Caco-2 (cell line): ENCODE measurements at regions not wholly inside any gene's neighbourhood (a gene's known extent, or its start where the extent isn't known, plus 50 kb on each side); places are given as distances from the start of the nearest gene placed in this dataset.

Source experiments
- BruUV-seq: library from RNA; stranded (reverse); fragments of 400-500 nt; replicated peaks from 2 replicates; lab custom pipeline; 2021; lab: Mats Ljungman, UMichigan
- CTCF ChIA-PET: fragments of 300-600 bp; sonication (Branson Sonifier 250); formaldehyde crosslinking; loops from one replicate; lab custom pipeline; 2022; ENCODE audit warnings: antibody characterized with exemption; lab: Charles Lee
- POLR2A ChIA-PET: fragments of 300-600 bp; sonication (Branson Sonifier 250); formaldehyde crosslinking; loops from one replicate; lab custom pipeline; 2022; ENCODE audit warnings: antibody characterized with exemption; lab: Charles Lee
- DNase-seq, 2 experiments: peaks; one replicate each; pipeline versions ENCODE4 v3.0.0 to v3.0.0-alpha.2; 2020 to 2022
- H3K27me3 ChIP-seq: replicated peaks from 2 replicates; pipeline ENCODE4 v1.6.0; 2011; ENCODE audit warnings: low read length; ENCODE audit not compliant: control insufficient read depth, insufficient read depth
- H3K36me3 ChIP-seq: 2 replicates; pipeline ENCODE4 v1.5.1; 2011; ENCODE audit warnings: low read length; ENCODE audit not compliant: control insufficient read depth, insufficient read depth
- H3K4me1 ChIP-seq: fragments of 250-450 bp; sonication (Bioruptor Pico); 2 replicates; pipeline ENCODE4 v1.5.1; 2020; ENCODE audit warnings: mild to moderate bottlenecking
- H3K4me3 ChIP-seq: 2 replicates; pipeline ENCODE4 v1.5.1; 2011; ENCODE audit warnings: low read depth, mild to moderate bottlenecking, control low read depth, low read length
- H3K9me3 ChIP-seq: fragments of 250-450 bp; sonication (Bioruptor Pico); 2 replicates; pipeline ENCODE4 v1.5.1; 2020; ENCODE audit warnings: mild to moderate bottlenecking, moderate library complexity
- H3K27ac Mint-ChIP-seq: one replicate; pipeline ENCODE4 v1.8.0; 2022; ENCODE audit warnings: mixed read lengths; ENCODE audit not compliant: unreplicated experiment
- H3K27me3 Mint-ChIP-seq: one replicate; pipeline ENCODE4 v1.8.0; 2022; ENCODE audit warnings: mixed read lengths; ENCODE audit not compliant: insufficient read depth, unreplicated experiment
- H3K36me3 Mint-ChIP-seq: one replicate; pipeline ENCODE4 v1.8.0; 2022; ENCODE audit warnings: mild to moderate bottlenecking, mixed read lengths; ENCODE audit not compliant: insufficient read depth, unreplicated experiment
- H3K4me1 Mint-ChIP-seq: one replicate; pipeline ENCODE4 v1.8.0; 2022; ENCODE audit warnings: low read depth, mixed read lengths; ENCODE audit not compliant: unreplicated experiment
- H3K4me3 Mint-ChIP-seq: one replicate; pipeline ENCODE4 v1.8.0; 2022; ENCODE audit warnings: mild to moderate bottlenecking, moderate library complexity, mixed read lengths; ENCODE audit not compliant: unreplicated experiment
- H3K9me3 Mint-ChIP-seq: one replicate; pipeline ENCODE4 v1.8.0; 2022; ENCODE audit warnings: mixed read lengths; ENCODE audit not compliant: unreplicated experiment
- CTCF ChIP-seq, 2 experiments: fragments of 200-600 bp in 1 of 2; IDR thresholded peaks; 1 replicate in 1 of 2; 2 replicates in 1 of 2; pipeline versions ENCODE4 v1.5.1 to v1.8.0; 2011 to 2022; ENCODE audit warnings: antibody characterized with exemption in 1 of 2, control low read depth in 1 of 2, inconsistent platforms in 1 of 2, low read depth in 1 of 2, low read length in 1 of 2, mild to moderate bottlenecking in 1 of 2, moderate library complexity in 1 of 2; ENCODE audit not compliant: insufficient read depth in 1 of 2, severe bottlenecking in 1 of 2, unreplicated experiment in 1 of 2
- intact Hi-C: fragments of 100-400 bp; cut with micrococcal nuclease; formaldehyde crosslinking; loops from one replicate; pipeline ENCODE4 v1.10.0; 2022; ENCODE audit not compliant: unreplicated experiment

- Mint-ChIP-seq H3K36me3 (no peaks in the 10 kb centered on the region), H3K27me3 (no peaks in the 10 kb centered on the region), H3K4me3 (no peak overlapping the region), H3K27ac (no peak overlapping the region), H3K4me1 (no peaks in the 10 kb centered on the region), H3K9me3 (no peaks in the 10 kb centered on the region)
- peak; percentile 19 to 30 for TF ChIP-seq CTCF (IDR thresholded peaks at IDR 0.05; ENCODE audit: insufficient read depth in 1 of 2, low read depth in 1 of 2, low read length in 1 of 2, severe bottlenecking in 1 of 2, unreplicated experiment in 1 of 2)
- no peaks in the 10 kb centered on the region for H3K27me3 ChIP-seq
- POLR2A ChIA-PET, result no interaction called here
- no peaks in the 10 kb centered on the region for H3K9me3 ChIP-seq
- H3K4me3 ChIP-seq, result no peak overlapping the region
- no peaks in the 10 kb centered on the region for H3K4me1 ChIP-seq
- no peaks in the 10 kb centered on the region for H3K36me3 ChIP-seq
- intact Hi-C loops, result no loop called here
- no peak for DNase-seq
- no TSS peak for BruUV-seq
- CTCF ChIA-PET, result interaction anchor here (0.8 kb wide), 1 partner anchor 11 kb away, joined by 3 read pairs; no protein-coding TSS in a partner anchor
Observed at GRCh38 chr2:52821631-52822030, 946.0 kb upstream of the CHAC2 start.

GRCh38 chr2:52818958-52819357 lies 948.6 kb upstream of the CHAC2 start:
- no peak for DNase-seq
- Mint-ChIP-seq H3K27ac (no peak overlapping the region), H3K36me3 (no peaks in the 10 kb centered on the region), H3K9me3 (no peaks in the 10 kb centered on the region), H3K27me3 (no peaks in the 10 kb centered on the region), H3K4me1 (no peaks in the 10 kb centered on the region), H3K4me3 (no peak overlapping the region)
- H3K4me3 ChIP-seq, result no peak overlapping the region
- H3K27me3 ChIP-seq, result no peaks in the 10 kb centered on the region
- no peaks in the 10 kb centered on the region for H3K9me3 ChIP-seq
- no TSS peak for BruUV-seq
- TF ChIP-seq CTCF (IDR thresholded peaks at IDR 0.05; ENCODE audit: insufficient read depth in 1 of 2, low read depth in 1 of 2, low read length in 1 of 2, severe bottlenecking in 1 of 2, unreplicated experiment in 1 of 2), result no peak
- intact Hi-C loops, result no loop called here
- ChIA-PET CTCF (no interaction called here), POLR2A (no interaction called here)
- H3K36me3 ChIP-seq, result no peaks in the 10 kb centered on the region
- no peaks in the 10 kb centered on the region for H3K4me1 ChIP-seq

- H3K4me1 ChIP-seq, result no peaks in the 10 kb centered on the region
- CTCF ChIA-PET, result interaction anchor here (0.7 to 1.4 kb wide), 3 partner anchors 11 to 391 kb away, joined by 3 to 6 read pairs (median 5); no protein-coding TSS in a partner anchor
- intact Hi-C loops, result loop anchor here (1.0 to 2.0 kb wide), 3 partner anchors 166 to 400 kb away; no protein-coding TSS in a partner anchor
- peak in 1 of 2 experiments; percentile 4 for DNase-seq
- H3K27me3 ChIP-seq, result no peaks in the 10 kb centered on the region
- H3K27ac Mint-ChIP-seq, result no peak overlapping the region
- TF ChIP-seq CTCF (IDR thresholded peaks at IDR 0.05; ENCODE audit: insufficient read depth in 1 of 2, low read depth in 1 of 2, low read length in 1 of 2, severe bottlenecking in 1 of 2, unreplicated experiment in 1 of 2), result peak; percentile 31 to 45
- no peak overlapping the region for H3K4me3 ChIP-seq
- no peaks in the 10 kb centered on the region for H3K36me3 ChIP-seq
- no peaks in the 10 kb centered on the region for H3K9me3 ChIP-seq
- no peaks in the 10 kb centered on the region for H3K9me3 Mint-ChIP-seq
- no TSS peak for BruUV-seq
- H3K27me3 Mint-ChIP-seq, result no peaks in the 10 kb centered on the region
- no peaks in the 10 kb centered on the region for H3K4me1 Mint-ChIP-seq
- H3K36me3 Mint-ChIP-seq, result no peaks in the 10 kb centered on the region
- no peak overlapping the region for H3K4me3 Mint-ChIP-seq
- POLR2A ChIA-PET, result no interaction called here
Observed at GRCh38 chr2:52810460-52810859, 957.1 kb upstream of the CHAC2 start.
